Memory B cell (primary cell): ENCODE measurements at regions not wholly inside any gene's neighbourhood (a gene's known extent, or its start where the extent isn't known, plus 50 kb on each side); places are given as distances from the start of the nearest gene placed in this dataset.

ENCODE experiments used
- ATAC-seq: fragments of 150-1000 bp; cut with Tn5 transposase; 2 replicates; pipeline ENCODE4 v1.10.0; 2021; ENCODE audit warnings: low read depth, mild to moderate bottlenecking, moderate library complexity
- DNase-seq, 2 donors: peaks; one replicate each; pipeline ENCODE4 v3.0.0; 2022; ENCODE audit warnings: low spot score in 2 of 2
- H3K27ac Mint-ChIP-seq: one replicate; pipeline ENCODE4 v1.8.0; 2022; ENCODE audit warnings: mild to moderate bottlenecking, moderate library complexity, mixed read lengths
- H3K27me3 Mint-ChIP-seq: one replicate; pipeline ENCODE4 v1.8.0; 2022; ENCODE audit warnings: mixed read lengths
- H3K36me3 Mint-ChIP-seq: one replicate; pipeline ENCODE4 v1.8.0; 2022; ENCODE audit warnings: mild to moderate bottlenecking, mixed read lengths
- H3K4me1 Mint-ChIP-seq: one replicate; pipeline ENCODE4 v1.8.0; 2022; ENCODE audit warnings: mixed read lengths
- H3K4me3 Mint-ChIP-seq: one replicate; pipeline ENCODE4 v1.8.0; 2022; ENCODE audit warnings: mild to moderate bottlenecking, moderate library complexity, mixed read lengths
- H3K9me3 Mint-ChIP-seq: one replicate; pipeline ENCODE4 v1.8.0; 2022; ENCODE audit warnings: mixed read lengths

DNA sequence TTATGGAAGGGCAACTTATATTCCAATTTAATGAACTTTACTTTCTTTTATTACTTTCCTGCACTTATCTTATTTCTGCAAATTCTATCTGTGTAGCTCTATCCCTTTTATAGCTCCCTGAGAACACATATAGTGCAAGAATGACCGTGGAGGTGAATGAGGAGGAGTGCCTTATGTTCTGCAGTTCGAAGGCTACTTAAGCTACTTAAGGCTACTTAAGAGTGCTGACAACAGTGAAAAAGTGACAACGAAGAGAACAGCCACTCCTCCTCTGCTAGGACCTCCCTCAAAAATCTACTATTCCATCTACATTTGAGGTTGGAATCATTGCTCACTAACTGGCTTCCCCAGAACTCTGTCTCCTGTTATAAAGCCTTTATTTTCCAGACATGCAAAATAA lies 1365.7 kb upstream of the C9orf72 start:
- Mint-ChIP-seq H3K9me3 (no peaks in the 10 kb centered on the region), H3K27ac (no peak overlapping the region), H3K4me3 (no peak overlapping the region), H3K36me3 (no peaks in the 10 kb centered on the region), H3K27me3 (no peaks in the 10 kb centered on the region), H3K4me1 (no peaks in the 10 kb centered on the region)
- ATAC-seq (no peak), DNase-seq (no peak)

- no peaks in the 10 kb centered on the region for H3K4me1 Mint-ChIP-seq
- H3K27ac Mint-ChIP-seq = no peak overlapping the region
- H3K36me3 Mint-ChIP-seq = no peaks in the 10 kb centered on the region
- H3K4me3 Mint-ChIP-seq = no peak overlapping the region
- no peaks in the 10 kb centered on the region for H3K9me3 Mint-ChIP-seq
- ATAC-seq = no peak
- no peak for DNase-seq
- H3K27me3 Mint-ChIP-seq = no peaks in the 10 kb centered on the region
These were observed 1368.6 kb upstream of the C9orf72 start for GRCh38 chr9:28941856-28942255.

DNA sequence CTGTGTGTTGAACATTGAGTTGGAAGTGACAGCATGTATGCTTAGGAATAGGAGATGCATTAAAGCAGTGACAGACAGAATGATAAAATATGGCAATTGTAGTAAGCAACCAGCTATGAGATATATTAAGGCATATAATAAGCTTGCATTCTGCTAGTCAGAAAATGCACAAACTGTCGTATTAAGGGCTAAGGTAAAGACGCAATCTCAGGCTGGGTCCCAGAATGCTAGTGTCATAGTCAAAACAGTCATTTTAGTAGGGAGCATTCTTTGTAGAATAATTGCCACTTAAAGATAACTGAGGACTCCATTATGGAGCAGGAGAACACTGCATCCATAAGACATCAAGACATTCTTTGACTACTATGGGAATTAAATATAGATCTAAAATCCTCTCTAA lies 1369.7 kb upstream of the C9orf72 start:
- no peak overlapping the region for H3K4me3 Mint-ChIP-seq
- no peak for DNase-seq
- no peaks in the 10 kb centered on the region for H3K36me3 Mint-ChIP-seq
- ATAC-seq = no peak
- H3K4me1 Mint-ChIP-seq = no peaks in the 10 kb centered on the region
- H3K9me3 Mint-ChIP-seq = no peaks in the 10 kb centered on the region
- H3K27me3 Mint-ChIP-seq = no peaks in the 10 kb centered on the region
- H3K27ac Mint-ChIP-seq = no peak overlapping the region

- Mint-ChIP-seq H3K4me3 (no peak overlapping the region), H3K4me1 (no peaks in the 10 kb centered on the region), H3K27me3 (no peaks in the 10 kb centered on the region), H3K27ac (no peak overlapping the region), H3K9me3 (peaks cover 3% of the 10 kb centered on the region), H3K36me3 (no peaks in the 10 kb centered on the region)
- ATAC-seq (no peak), DNase-seq (no peak)
These were observed 1373.4 kb upstream of the C9orf72 start for GRCh38 chr9:28946648-28947047.

- H3K27me3 Mint-ChIP-seq = no peaks in the 10 kb centered on the region
- ATAC-seq (no peak), DNase-seq (no peak)
- no peak overlapping the region for H3K27ac Mint-ChIP-seq
- no peaks in the 10 kb centered on the region for H3K36me3 Mint-ChIP-seq
- H3K4me1 Mint-ChIP-seq = no peaks in the 10 kb centered on the region
- no peak overlapping the region for H3K4me3 Mint-ChIP-seq
- peaks cover 10% of the 10 kb centered on the region for H3K9me3 Mint-ChIP-seq
These were observed 1378.7 kb upstream of the C9orf72 start for GRCh38 chr9:28951945-28952344.

DNA sequence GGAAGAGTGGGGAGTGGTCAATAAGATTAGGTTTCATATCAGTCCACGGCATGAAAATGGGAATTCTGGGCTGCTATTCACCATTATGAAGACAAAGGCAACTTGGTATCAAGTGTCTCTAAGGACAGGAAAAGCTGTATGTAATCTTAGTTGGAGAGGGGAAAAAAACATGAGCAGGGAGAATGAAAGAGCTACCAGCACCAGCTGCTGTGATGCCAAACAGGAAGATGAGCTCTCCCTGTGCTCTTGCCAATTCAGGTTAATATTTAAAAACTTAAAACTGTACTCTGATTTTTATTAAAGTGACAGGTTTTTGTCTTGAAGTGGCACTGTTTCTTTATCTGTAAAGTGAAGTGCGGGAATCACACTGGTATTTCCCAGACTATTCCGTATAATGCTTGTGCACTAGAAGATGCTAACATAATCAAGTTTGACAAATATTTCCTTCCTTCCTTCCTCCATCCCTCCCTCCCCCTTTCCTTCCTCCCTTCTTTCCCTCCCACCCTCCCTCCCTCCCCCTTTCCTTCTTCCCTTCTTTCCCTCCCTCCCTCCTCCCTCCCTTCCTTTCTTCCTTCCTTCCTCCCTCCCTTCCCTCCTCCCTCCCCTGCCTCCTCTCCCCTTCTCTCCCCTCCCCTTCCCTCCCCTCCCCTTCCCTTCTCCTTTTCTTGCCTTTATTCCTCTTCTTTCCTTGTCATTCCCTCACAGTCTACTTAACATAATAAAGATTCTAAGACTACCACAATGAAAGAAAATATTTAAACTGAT lies 1383.0 kb upstream of the C9orf72 start:
- Mint-ChIP-seq H3K27me3 (no peaks in the 10 kb centered on the region), H3K27ac (no peak overlapping the region), H3K4me3 (no peak overlapping the region), H3K4me1 (no peaks in the 10 kb centered on the region), H3K9me3 (peaks cover 7% of the 10 kb centered on the region), H3K36me3 (no peaks in the 10 kb centered on the region)
- ATAC-seq = no peak
- DNase-seq = no peak

GRCh38 chr9:28960602-28961001 lies 1387.3 kb upstream of the C9orf72 start:
- H3K27me3 Mint-ChIP-seq = no peaks in the 10 kb centered on the region

DNA sequence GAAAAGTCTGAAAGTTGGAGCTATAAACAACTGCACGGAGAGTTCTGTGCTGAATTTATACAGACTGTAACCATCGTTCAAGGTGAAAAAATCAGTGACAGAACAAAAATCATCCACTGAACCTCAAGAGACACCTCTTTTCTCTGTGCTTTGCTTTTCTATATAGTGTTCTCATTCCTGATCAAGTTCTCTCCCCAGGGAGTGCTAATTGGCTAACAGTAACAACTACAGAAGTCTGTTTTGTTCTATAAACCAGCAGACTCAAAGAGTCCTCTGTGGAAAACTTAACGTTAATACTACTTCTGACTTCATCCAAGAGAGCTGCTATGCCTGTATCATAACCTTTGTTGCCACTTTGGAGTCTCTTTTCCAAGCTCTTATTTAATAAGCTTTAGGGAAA lies 1388.3 kb upstream of the C9orf72 start:
- H3K4me1 Mint-ChIP-seq = no peaks in the 10 kb centered on the region
- peaks cover 2% of the 10 kb centered on the region for H3K9me3 Mint-ChIP-seq
- H3K27me3 Mint-ChIP-seq = no peaks in the 10 kb centered on the region
- ATAC-seq (no peak), DNase-seq (no peak)
- no peak overlapping the region for H3K4me3 Mint-ChIP-seq
- no peaks in the 10 kb centered on the region for H3K36me3 Mint-ChIP-seq
- H3K27ac Mint-ChIP-seq = no peak overlapping the region

More at GRCh38 chr9:28960602-28961001, 1387.3 kb upstream of the C9orf72 start:
- Mint-ChIP-seq H3K27ac (no peak overlapping the region), H3K4me3 (no peak overlapping the region), H3K9me3 (peaks cover 2% of the 10 kb centered on the region), H3K36me3 (no peaks in the 10 kb centered on the region), H3K4me1 (no peaks in the 10 kb centered on the region)
- DNase-seq (no peak), ATAC-seq (no peak)

- no peak for ATAC-seq
These were observed 1393.9 kb upstream of the C9orf72 start for GRCh38 chr9:28967226-28967625.

DNA sequence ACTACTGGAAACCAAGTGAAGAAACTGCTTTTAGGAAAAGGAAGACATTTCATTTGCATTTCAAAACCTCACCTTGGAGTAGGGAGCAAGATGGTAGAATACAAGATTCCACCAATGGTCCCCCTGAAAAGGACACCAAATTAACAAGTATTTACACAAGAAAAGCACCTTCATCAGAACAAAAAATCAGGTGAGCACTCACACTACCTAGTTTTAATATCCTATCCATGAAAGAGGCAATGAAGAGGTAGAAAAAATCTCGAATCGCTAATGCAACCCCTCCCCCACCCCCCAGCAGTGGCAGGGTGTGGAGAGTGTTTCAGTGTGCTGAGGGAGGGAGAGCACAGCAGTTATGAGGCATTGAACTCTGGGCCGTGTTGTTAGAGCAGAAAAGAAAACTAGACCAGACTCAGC lies 1397.0 kb upstream of the C9orf72 start:
- H3K27ac Mint-ChIP-seq = no peak overlapping the region
- no peak for ATAC-seq
- H3K27me3 Mint-ChIP-seq = no peaks in the 10 kb centered on the region
- no peak overlapping the region for H3K4me3 Mint-ChIP-seq
- H3K9me3 Mint-ChIP-seq = peaks cover 7% of the 10 kb centered on the region
- no peaks in the 10 kb centered on the region for H3K4me1 Mint-ChIP-seq
- DNase-seq = no peak
- no peaks in the 10 kb centered on the region for H3K36me3 Mint-ChIP-seq

More at GRCh38 chr9:28967226-28967625, 1393.9 kb upstream of the C9orf72 start:
- H3K9me3 Mint-ChIP-seq = peaks cover 7% of the 10 kb centered on the region
- no peak for DNase-seq
- H3K27ac Mint-ChIP-seq = no peak overlapping the region
- no peaks in the 10 kb centered on the region for H3K4me1 Mint-ChIP-seq
- H3K27me3 Mint-ChIP-seq = no peaks in the 10 kb centered on the region
- no peak overlapping the region for H3K4me3 Mint-ChIP-seq
- no peaks in the 10 kb centered on the region for H3K36me3 Mint-ChIP-seq

GRCh38 chr9:28971881-28972280 lies 1398.6 kb upstream of the C9orf72 start:
- H3K27ac Mint-ChIP-seq = no peak overlapping the region

GRCh38 chr9:28976250-28976649 lies 1403.0 kb upstream of the C9orf72 start:
- Mint-ChIP-seq H3K27me3 (no peaks in the 10 kb centered on the region), H3K36me3 (no peaks in the 10 kb centered on the region), H3K4me1 (no peaks in the 10 kb centered on the region), H3K4me3 (no peak overlapping the region), H3K27ac (no peak overlapping the region), H3K9me3 (peaks cover 6% of the 10 kb centered on the region)
- ATAC-seq = no peak
- DNase-seq = no peak

More at GRCh38 chr9:28971881-28972280, 1398.6 kb upstream of the C9orf72 start:
- Mint-ChIP-seq H3K36me3 (no peaks in the 10 kb centered on the region), H3K27me3 (no peaks in the 10 kb centered on the region), H3K9me3 (peaks cover 7% of the 10 kb centered on the region), H3K4me3 (no peak overlapping the region), H3K4me1 (no peaks in the 10 kb centered on the region)
- DNase-seq (no peak), ATAC-seq (no peak)

DNA sequence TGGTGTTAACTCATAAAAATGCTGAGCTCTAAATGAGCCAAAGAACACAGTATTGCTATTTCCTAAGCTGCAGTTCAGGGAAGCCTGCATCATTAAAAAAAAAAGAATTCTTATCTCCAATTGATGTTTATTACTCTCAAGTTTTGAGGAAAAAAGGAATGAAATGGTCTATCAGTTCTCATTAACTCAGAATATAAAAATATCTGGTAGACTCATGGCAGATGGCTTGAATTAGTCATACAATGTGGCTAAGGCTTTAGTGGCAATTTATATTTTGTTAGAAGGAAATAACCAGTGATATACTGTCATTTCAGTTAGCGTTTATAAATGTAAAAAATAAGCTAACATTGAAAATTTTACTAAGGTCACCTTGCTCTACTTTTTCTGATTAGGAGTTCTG lies 1403.4 kb upstream of the C9orf72 start:
- Mint-ChIP-seq H3K27me3 (no peaks in the 10 kb centered on the region), H3K9me3 (peaks cover 5% of the 10 kb centered on the region), H3K27ac (no peak overlapping the region), H3K4me1 (no peaks in the 10 kb centered on the region), H3K4me3 (no peak overlapping the region), H3K36me3 (no peaks in the 10 kb centered on the region)
- no peak for ATAC-seq
- no peak for DNase-seq

- Mint-ChIP-seq H3K27me3 (no peaks in the 10 kb centered on the region), H3K4me3 (no peak overlapping the region), H3K27ac (no peak overlapping the region), H3K36me3 (no peaks in the 10 kb centered on the region), H3K9me3 (peaks cover 3% of the 10 kb centered on the region), H3K4me1 (no peaks in the 10 kb centered on the region)
- ATAC-seq (no peak), DNase-seq (no peak)
These were observed 1407.8 kb upstream of the C9orf72 start for GRCh38 chr9:28981129-28981528.

- Mint-ChIP-seq H3K4me1 (no peaks in the 10 kb centered on the region), H3K27ac (no peak overlapping the region), H3K27me3 (no peaks in the 10 kb centered on the region), H3K9me3 (peaks cover 3% of the 10 kb centered on the region), H3K4me3 (no peak overlapping the region), H3K36me3 (no peaks in the 10 kb centered on the region)
- DNase-seq (no peak), ATAC-seq (no peak)
These were observed 1408.4 kb upstream of the C9orf72 start for GRCh38 chr9:28981711-28982110.
